ENCODE measurements at regions not wholly inside any gene's neighbourhood (a gene's known extent, or its start where the extent isn't known, plus 50 kb on each side); places are given as distances from the start of the nearest gene placed in this dataset.
A peak's percentile ranks its signal among the peaks of the same experiment; 100 is the strongest.

- DNase-seq: no peak
Measured at GRCh38 chr13:53749306-53749705, 720.7 kb downstream of the OLFM4 start.

GRCh38 chr13:53759016-53759415 is 730.4 kb downstream of the OLFM4 start:
- no peak for DNase-seq

- no peak for DNase-seq
Measured at GRCh38 chr13:53775807-53776206, 747.2 kb downstream of the OLFM4 start.

GRCh38 chr13:53778937-53779336 is 750.3 kb downstream of the OLFM4 start:
- no peak for DNase-seq

- no peak for DNase-seq
Measured at GRCh38 chr13:53781941-53782340, 753.3 kb downstream of the OLFM4 start.

GRCh38 chr13:53782488-53782961 is 753.9 kb downstream of the OLFM4 start:
- peak; percentile 32 for DNase-seq

- no peak for DNase-seq
Measured at GRCh38 chr13:53783471-53783870, 754.9 kb downstream of the OLFM4 start.

- no peak for DNase-seq
Measured at GRCh38 chr13:53788286-53788685, 759.7 kb downstream of the OLFM4 start.

GRCh38 chr13:53800011-53800410 is 771.4 kb downstream of the OLFM4 start:
- DNase-seq: no peak

- no peak for DNase-seq
Measured at GRCh38 chr13:53807251-53807834, 778.7 kb downstream of the OLFM4 start.

- DNase-seq: no peak
Measured at GRCh38 chr13:53821632-53822031, 793.0 kb downstream of the OLFM4 start.

GRCh38 chr13:53822136-53822535 is 793.5 kb downstream of the OLFM4 start:
- no peak for DNase-seq

- no peak for DNase-seq
Measured at GRCh38 chr13:53839461-53839860, 810.8 kb downstream of the OLFM4 start.

- no peak for DNase-seq
Measured at GRCh38 chr13:53844473-53845146, 816.0 kb downstream of the OLFM4 start.

- DNase-seq: no peak
Measured at GRCh38 chr13:53847502-53847901, 818.9 kb downstream of the OLFM4 start.

GRCh38 chr13:53848366-53848961 is 819.9 kb downstream of the OLFM4 start:
- no peak for DNase-seq

GRCh38 chr13:53854321-53854720 is 825.7 kb downstream of the OLFM4 start:
- DNase-seq: no peak

GRCh38 chr13:53856573-53857195 is 828.1 kb downstream of the OLFM4 start:
- DNase-seq: no peak

GRCh38 chr13:53863520-53863919 is 834.9 kb downstream of the OLFM4 start:
- no peak for DNase-seq

GRCh38 chr13:53873558-53873957 is 844.9 kb downstream of the OLFM4 start:
- DNase-seq: no peak

GRCh38 chr13:53878861-53879260 is 850.2 kb downstream of the OLFM4 start:
- DNase-seq: no peak

- no peak for DNase-seq
Measured at GRCh38 chr13:53885997-53886396, 857.4 kb downstream of the OLFM4 start.

- no peak for DNase-seq
Measured at GRCh38 chr13:53890696-53891095, 862.1 kb downstream of the OLFM4 start.

GRCh38 chr13:53901593-53901992 is 873.0 kb downstream of the OLFM4 start:
- DNase-seq: no peak

Measured in GF-D8 (cell line).